ENCODE measurements at regions not wholly inside any gene's neighbourhood (a gene's known extent, or its start where the extent isn't known, plus 50 kb on each side); places are given as distances from the start of the nearest gene placed in this dataset.

DNA sequence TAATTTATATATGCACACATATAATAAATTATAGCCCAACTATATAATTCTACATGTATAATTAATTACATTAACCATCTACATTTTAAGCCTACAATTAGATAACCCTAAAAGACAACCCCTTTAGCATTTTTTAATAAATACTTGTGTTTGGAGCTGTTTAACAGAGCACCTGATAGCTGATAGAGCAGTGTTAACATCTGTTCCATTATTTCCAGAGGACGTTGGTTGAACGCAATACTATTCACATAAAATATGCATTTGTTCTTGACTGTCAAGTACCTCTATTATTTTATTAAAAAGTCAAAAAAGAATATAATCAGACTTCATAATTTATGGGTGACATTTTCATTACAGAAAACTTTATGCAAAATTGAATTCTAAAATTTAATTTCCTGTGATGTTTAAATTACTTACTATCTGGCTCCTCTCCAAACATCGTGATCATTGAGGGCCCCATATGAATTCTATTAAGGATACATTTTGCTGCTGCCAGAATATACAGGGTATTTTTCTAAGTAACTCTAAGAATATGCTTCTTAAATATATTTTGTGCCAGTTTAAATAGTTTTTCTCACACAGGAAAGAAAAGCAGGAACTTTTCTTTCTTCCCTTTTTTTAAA, 234.3 kb downstream of the SHOX2 start:
- H3K27me3 Mint-ChIP-seq (ENCODE audit: low read depth) = no peaks in the 10 kb centered on the region
- DNase-seq = no peak
- no peak overlapping the region for H3K4me3 Mint-ChIP-seq

More for the DNA sequence above, 234.3 kb downstream of the SHOX2 start:
- no peak overlapping the region for H2BK15ac ChIP-seq (ENCODE audit: low read depth, low read length)
- no peak overlapping the region for H3K4ac ChIP-seq (ENCODE audit: low read depth, low read length)
- TF ChIP-seq, protein P1, sequence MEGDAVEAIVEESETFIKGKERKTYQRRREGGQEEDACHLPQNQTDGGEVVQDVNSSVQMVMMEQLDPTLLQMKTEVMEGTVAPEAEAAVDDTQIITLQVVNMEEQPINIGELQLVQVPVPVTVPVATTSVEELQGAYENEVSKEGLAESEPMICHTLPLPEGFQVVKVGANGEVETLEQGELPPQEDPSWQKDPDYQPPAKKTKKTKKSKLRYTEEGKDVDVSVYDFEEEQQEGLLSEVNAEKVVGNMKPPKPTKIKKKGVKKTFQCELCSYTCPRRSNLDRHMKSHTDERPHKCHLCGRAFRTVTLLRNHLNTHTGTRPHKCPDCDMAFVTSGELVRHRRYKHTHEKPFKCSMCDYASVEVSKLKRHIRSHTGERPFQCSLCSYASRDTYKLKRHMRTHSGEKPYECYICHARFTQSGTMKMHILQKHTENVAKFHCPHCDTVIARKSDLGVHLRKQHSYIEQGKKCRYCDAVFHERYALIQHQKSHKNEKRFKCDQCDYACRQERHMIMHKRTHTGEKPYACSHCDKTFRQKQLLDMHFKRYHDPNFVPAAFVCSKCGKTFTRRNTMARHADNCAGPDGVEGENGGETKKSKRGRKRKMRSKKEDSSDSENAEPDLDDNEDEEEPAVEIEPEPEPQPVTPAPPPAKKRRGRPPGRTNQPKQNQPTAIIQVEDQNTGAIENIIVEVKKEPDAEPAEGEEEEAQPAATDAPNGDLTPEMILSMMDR (conservative IDR thresholded peaks at IDR 0.05) = no peak
- no peaks in the 10 kb centered on the region for H3K27me3 ChIP-seq (ENCODE audit: insufficient read depth, low read length)
- H3K23ac ChIP-seq (ENCODE audit: insufficient read length, low read depth, low read length) = no peak overlapping the region
- no peaks in the 10 kb centered on the region for H3K79me2 ChIP-seq (ENCODE audit: insufficient read depth, low read length)
- no peak overlapping the region for H4K8ac ChIP-seq (replicated peaks; ENCODE audit: insufficient read length, low read depth, low read length)
- no peaks in the 10 kb centered on the region for H3K23me2 ChIP-seq (ENCODE audit: insufficient read length, low read depth, low read length, poor library complexity, severe bottlenecking)
- no peak overlapping the region for H2BK5ac ChIP-seq (ENCODE audit: insufficient read length, low read length)
- H3K9me3 ChIP-seq (ENCODE audit: control insufficient read depth, low read depth, low read length) = no peaks in the 10 kb centered on the region
- H3K14ac ChIP-seq (ENCODE audit: insufficient read depth, low read length) = no peak overlapping the region
- H4K91ac ChIP-seq (ENCODE audit: insufficient read length, low read depth, low read length) = no peak overlapping the region
- no CpG with 5 or more reads among the region's 3 CpGs for WGBS (ENCODE audit: extremely low coverage, insufficient read length, low lambda C conversion rate)
- no peak overlapping the region for H2BK12ac ChIP-seq (ENCODE audit: insufficient read length, low read depth, low read length)
- H3K4me1 Mint-ChIP-seq = peaks cover 4 to 7% of the 10 kb centered on the region in 2 experiments; a peak in 3 of 4 replicates
- H3T11ph ChIP-seq (ENCODE audit: low read length) = no peak overlapping the region
- H4K5ac ChIP-seq (ENCODE audit: insufficient read length, low read depth, low read length) = no peak overlapping the region
- no peak overlapping the region for H3K9ac ChIP-seq (ENCODE audit: extremely low read depth, insufficient read length, low read length)
- no peak overlapping the region for H3K27ac ChIP-seq (ENCODE audit: insufficient read length, low read depth, low read length)
- no peak overlapping the region for H3K18ac ChIP-seq (ENCODE audit: insufficient read length, low read depth, low read length)
- no peaks in the 10 kb centered on the region for H4K20me1 ChIP-seq (ENCODE audit: control insufficient read depth, insufficient read depth, insufficient read length)
- H2BK20ac ChIP-seq (ENCODE audit: low read depth, low read length, poor library complexity, severe bottlenecking) = no peak overlapping the region
- H3K79me1 ChIP-seq (ENCODE audit: insufficient read depth, low read depth, low read length, poor library complexity, severe bottlenecking) = no peaks in the 10 kb centered on the region
- H3K36me3 Mint-ChIP-seq (ENCODE audit: insufficient read depth in 1 of 3, low read depth in 3 of 3) = no peaks in the 10 kb centered on the region
- no peak overlapping the region for H3K56ac ChIP-seq (ENCODE audit: insufficient read length, low read depth, low read length)
- no peaks in the 10 kb centered on the region for H3K4me1 ChIP-seq (ENCODE audit: insufficient read depth, low read length)
- no peaks in the 10 kb centered on the region for H3K9me3 Mint-ChIP-seq
- no peak overlapping the region for H3K4me2 ChIP-seq (ENCODE audit: insufficient read depth, insufficient read length, low read length)
- H2AK5ac ChIP-seq (ENCODE audit: insufficient read length, low read length) = no peak overlapping the region
- no peak overlapping the region for H3K27ac Mint-ChIP-seq
- H2BK120ac ChIP-seq (ENCODE audit: low read depth, low read length, poor library complexity, severe bottlenecking) = no peak overlapping the region
- H2AFZ ChIP-seq (ENCODE audit: low read length) = no peak overlapping the region

All from H9 (cell line).